Stimulated activated CD4-positive, alpha-beta T cell treated with anti-CD3 and anti-CD28 coated beads, Interleukin-12 subunit alpha, Interleukin-12 subunit beta, amount 100 ng/mL, for 4 hours (primary cell): ENCODE measurements at regions not wholly inside any gene's neighbourhood (a gene's known extent, or its start where the extent isn't known, plus 50 kb on each side); places are given as distances from the start of the nearest gene placed in this dataset.

ENCODE experiments used
- DNase-seq: peaks from one replicate; pipeline ENCODE4 v3.0.0-alpha.2; 2020

DNA sequence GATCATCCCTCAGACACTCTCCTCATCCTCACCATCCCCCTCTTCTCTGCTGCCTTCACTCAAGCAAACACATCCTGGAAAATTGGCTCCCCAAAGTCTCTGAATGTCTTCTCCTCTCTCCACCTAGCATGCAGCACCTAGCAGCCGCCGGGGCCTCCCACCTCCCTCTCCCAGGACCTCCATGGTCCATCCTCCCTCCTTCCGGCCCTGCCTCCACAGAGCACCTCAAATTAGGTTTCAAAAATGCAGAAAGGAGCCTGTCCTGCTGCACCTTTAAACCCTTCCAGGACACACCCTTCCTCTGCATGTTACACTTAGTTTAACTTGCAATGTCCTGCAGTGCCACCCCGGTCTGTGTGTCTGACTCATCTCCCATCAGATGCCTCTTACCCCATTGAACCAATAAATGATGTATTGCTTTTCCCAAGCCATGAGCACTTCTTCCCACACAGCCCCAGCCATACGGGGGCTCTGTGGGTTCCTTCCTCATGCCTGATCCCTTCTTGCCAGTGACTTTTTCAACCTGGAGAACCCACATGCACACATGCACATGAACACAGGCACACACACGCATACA lies 582.5 kb upstream of the MGMT start:
- no peak for DNase-seq

DNA sequence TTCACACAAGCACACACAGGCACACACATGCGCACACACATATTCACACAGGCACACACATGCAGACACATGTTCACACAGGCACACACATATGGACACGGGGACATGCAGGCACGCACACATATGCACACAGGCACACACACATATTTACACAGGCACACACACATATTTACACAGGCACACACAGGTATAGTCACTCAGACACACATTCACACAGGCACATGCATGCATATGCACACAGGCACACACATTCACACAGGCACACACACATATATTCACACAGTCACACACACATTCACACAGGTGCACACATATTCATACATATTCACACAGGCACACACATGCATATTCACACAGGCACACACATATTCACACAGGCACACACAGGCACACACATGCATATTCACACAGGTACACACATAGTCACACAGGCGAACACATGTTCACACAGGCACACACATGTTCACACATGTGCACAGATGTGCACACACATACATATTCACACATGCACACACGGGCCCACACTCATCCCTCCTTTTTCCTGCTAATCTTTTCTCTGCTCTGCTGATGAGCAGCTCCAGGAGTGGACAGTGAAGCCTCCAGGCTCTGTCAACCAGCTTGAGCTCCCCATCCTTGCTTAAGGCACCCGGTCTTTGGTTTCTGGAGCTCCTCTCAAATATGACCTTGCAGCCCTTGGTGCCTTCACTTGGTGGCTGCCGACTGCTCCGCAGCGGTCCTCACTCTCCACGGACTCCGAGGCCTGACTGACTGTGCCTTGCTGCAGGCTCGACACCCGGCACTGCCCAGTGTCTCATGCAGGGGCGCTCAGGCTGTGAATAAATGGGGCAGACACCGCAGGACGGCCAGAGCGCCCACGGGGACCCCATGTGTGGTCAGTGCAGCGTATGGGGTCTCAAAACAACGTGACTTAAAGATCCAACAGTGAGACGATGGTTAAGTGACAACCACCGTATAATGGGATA lies 581.2 kb upstream of the MGMT start:
- DNase-seq = no peak

DNA sequence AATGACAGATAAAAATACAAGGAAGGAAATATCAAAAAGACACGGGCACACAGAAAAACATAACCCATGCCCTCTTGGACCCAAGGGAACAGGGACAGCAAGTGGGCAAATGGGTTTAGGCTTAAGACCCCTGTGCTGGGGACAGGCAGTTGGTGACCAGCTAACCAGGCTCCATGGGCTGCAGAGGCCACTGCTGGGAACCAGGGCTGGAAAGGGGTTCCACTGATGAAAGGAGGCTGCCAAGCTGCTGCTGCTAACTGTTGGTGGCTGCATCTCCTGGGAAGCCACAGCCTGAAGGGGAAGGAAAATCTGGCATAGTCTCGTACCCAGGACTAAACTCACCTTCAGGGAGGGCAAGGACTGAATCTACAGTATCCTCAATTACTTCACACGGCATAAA lies 579.2 kb upstream of the MGMT start:
- DNase-seq = no peak

DNA sequence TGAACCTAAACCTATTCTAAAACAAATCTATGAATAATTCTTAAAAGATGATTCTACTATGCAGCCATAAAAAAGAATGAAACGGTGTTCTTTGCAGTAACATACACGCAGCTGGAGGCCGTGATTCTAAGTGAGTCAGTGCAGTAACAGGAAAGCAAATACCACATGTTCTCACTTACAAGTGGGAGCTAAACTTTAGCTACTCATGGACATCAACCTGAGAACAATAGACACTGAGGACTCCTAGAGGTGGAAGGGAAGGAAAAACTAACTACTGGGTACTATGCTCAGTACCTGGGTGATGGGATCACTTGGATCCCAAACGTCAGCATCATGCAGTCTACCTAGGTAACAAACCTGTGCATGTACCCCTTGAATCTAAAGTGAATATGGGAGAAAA lies 575.0 kb upstream of the MGMT start:
- no peak for DNase-seq

DNA sequence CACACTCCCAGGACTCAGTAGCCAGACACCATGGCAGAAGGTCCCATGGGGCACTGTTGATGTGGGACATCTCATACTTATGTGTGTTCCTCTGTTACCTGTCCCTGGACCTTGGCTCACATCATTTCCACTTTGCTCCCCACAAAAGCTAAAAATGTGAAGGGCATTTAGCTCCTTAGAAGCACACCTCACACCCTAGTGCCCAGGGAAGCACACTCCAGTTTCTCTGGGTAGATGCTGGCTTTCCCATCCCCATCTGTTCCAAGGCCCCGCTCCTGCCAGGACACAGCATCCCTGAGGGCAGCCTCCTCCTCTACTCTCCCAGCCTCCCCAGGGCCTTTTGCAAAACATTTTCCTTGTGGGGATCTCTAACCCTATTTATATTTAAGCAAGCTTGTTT lies 572.4 kb upstream of the MGMT start:
- DNase-seq = no peak

DNA sequence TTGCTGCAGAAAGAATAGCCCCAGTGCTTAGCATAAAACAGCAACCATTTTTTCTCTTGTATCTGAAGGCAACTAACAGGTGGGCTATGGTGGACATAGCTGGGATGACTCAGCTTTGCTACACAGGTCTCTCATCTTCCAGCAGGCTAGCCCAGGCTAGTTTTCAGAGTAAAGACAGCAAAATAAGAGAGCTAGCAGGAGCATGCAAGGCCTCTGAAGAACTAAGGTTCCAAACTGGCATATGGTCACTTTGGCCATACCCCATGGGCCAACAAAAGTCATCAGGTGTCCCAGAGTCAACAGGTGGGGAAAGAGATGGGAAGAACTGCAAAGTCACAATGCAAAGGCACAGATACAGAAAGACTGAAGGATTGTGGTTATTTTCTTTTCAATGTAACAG lies 571.6 kb upstream of the MGMT start:
- DNase-seq = no peak

DNA sequence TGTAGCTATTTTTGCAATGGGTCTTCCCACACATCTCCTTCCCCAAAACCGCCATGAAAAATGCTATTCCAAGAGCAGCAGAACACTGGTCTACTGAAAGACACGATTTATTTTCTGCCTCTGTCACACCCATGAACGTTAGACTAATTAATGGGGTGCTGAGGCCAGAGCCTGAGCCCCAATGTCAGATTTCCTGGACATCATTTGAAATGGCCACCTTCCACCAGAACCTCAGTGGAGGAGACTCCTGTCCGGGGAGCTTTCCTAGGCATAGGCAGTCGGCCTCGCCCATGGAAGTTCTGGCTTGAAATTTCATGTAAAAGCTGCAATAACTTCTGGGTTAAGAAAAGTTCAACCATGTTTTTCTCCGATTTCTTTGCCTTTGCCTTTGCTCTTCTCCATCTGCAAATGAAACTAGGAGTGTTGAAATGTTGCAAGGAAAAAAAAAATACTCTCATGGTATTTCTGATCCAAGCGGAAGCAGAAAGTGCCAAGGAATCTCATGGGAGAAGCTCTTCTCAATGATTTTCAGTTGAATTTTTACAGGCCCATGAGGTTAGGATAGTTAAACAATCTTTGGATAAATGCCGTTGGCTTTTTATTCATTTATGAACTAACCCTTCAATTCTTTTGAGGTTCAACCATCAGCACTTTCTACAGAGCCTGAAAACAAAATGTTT lies 570.8 kb upstream of the MGMT start:
- DNase-seq = no peak

DNA sequence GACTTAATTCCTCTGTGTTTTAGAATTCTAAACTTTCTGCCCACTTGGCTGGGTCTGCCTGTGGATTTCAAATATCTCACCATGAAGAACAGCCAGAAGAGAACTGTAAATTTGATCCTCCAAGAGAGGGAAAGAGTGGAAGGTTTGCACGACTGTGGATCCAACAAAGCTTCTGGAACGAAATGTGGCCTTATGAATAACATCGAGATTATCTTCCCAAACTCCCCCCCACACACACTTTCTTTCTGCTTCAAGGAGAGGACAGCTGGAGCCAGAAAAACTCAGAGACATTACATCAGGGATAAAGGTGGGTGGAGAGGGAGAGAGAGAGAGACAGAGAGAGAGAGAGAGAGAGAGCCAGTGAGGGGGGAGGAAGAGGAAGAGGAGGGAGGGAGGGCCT lies 570.1 kb upstream of the MGMT start:
- no peak for DNase-seq

DNA sequence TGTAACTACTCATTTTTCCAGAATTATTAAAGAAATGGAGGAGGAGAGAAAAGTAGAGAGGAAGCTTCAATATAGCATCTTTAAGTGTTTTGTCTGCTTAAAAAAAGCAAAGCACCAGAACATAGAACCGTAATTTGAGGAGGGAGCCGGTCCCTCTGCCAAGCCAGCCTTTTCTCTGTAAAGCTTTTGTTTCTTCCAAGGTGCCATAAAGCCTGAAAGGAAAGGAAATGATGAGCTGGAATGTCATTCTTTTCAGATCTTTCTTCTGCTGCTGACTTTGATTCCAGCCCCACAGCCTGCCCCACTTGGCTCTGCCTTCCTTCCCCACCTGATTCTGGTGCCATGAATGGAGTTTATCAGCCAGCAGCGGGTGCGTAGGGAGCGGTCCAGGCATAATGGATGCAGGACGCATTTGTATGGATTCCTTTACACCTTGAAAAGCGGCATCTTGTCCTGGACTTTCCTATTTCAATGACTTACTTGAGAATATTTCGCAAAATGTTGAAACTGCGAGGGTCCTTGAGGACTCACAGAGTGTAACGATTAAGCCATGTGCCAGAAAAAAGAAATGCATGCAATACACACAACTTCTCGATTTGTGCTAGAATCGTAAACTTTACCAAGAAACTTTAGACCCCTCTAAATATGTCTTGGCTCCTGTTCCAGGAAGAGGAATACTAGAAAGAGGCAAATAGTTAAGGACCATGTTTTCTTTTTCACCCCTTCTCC lies 569.5 kb upstream of the MGMT start:
- DNase-seq = no peak

DNA sequence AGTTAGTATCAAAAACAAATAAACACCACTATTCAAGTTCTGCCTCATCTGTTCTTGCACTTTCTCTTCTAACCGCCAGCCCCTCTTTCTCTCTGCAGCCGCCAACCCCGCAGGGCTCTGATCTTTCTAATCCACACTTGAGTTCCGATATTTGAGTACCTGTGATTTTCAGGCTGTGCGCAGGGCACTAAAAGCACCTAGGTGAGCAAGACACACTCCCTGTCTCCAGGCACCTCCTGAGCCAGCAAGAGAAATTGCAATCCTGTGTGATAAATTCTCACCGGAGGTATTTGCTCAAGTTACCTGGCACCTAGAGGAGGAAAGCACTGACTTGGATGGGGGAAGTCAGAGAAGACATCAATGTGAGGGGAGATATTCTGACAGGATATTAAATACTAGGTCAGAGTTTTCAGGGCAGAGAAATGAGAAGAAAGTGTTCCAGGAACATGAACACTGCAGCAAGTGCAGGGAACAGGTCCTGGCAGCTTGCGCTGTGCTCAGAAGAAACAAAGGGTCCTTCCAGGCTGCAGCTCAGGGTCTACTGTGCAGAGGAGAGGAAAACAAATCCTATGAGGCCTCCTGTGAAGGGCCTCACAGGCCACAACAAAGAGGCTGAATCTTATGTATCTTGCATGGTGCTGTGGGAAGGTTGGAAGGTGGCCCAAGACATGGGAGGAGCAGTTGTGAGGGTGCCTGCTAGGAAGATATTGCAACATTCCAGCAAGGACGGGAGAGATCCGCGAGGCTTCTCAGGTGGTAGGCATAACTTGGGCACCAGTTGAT lies 568.7 kb upstream of the MGMT start:
- DNase-seq = no peak

DNA sequence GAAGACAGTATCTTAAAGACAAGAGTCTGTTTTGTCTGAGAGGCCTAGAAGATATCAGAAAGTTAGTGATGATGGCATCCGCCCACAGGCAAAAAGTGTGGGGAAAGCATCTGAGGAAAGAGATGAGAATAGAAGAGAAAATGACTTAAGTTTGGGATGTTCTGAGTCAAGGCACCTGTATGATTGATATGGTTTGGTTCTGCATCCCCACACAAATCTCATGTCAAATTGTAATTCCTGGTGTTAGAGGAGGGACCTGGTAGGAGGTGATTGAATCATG lies 568.2 kb upstream of the MGMT start:
- DNase-seq = no peak

DNA sequence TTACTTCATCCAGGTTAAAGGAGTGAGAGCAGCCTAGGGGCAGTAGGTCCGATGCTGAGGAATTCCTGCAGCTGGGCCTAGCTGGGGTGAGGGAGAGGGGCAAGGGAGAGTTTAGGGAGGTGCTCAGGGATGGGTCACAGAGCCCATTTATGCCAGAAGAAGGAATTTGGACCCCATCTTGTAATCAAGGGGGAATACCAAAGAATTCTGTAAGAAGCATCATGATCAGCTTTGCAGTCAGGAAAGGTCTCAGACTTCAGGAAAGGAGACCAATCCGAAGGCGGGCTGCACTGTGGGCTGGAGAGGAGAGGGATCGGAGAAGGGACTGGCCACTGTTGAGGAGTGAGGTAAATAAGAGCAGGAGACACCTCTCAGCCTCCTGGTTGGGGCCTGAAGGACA lies 566.6 kb upstream of the MGMT start:
- no peak for DNase-seq

DNA sequence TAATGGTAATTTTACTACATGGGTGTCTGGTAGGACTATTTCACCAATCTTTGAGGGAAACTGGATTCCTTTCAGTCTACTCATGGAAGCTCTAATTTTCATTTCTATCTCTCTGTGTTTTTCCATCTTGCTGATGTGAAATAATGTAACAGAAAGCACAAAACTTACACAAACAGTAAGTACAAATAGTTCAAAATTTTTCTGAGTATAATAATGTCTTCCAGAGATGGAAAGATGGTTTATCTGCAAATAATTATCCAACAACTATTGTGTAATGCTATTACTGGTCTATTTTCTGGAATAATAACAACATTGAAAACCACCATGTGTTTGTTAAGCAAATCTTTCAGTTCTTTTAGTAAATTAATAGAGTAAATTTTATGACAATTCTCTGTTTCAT lies 565.8 kb upstream of the MGMT start:
- DNase-seq = no peak

DNA sequence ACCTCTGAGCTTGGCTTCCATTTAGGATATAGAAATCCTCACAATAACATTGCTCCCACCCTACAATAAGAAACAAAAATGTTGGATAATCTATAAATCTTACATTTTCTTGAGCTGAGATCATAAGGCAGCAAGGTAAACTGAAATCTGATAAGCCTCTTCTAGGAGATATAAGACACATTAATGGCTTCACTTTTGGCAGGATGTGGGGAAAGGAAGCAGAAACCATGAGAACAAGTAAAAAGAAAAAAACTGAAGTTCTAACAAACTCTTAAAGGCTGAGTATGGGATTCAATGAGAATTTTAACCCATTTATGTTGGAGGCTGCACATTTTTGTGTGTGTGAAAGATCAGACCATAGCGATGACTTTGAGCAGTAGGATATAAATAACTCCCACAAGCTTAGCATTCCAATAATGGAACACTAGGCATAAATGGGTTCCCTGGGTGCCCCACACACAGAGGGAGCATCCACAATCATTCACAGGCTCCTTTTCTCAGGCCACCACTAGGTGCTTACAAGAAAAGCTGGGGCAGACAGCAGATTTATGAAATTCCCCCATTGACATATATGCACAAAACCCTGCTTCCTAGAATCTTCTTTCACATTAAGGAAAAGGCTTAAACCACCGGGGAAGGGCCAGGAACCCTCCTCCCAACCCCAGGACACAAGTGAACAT lies 564.9 kb upstream of the MGMT start:
- DNase-seq = no peak

DNA sequence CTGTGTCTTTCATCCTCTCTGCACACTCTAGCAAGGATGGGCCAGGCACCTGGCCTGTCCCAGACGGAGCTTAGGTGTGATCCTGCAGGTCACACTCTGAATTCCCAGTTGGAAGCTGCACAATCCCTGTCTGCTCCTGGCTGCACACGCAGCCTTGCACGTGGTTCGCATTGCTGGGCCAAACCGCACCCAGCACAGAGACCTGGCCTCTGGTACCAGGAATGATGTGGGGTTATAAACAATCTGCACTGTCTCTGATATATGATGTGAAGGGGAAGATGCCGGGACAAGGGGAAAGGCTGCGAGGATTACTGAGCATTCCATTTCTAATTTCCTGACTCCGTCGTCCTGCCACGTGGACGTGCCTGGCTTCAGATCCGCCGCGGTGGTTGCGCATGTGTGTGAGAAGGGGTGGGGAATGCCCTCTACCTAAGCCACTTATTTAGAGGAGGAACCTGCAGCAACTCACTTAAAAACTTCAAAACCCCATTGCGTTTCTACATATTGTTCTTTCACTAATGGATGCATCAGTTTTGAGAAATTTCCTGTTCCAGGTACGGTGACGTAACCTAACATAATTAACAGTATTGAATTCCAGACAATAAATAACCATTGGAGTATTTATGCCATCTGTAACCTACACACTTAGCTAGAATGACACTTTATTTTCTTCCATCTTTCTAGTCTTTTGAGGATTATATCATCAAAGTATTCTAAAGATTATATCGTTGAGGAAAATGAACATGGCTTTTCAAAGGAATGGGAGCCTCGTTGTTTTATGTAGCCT lies 559.7 kb upstream of the MGMT start:
- no peak for DNase-seq

DNA sequence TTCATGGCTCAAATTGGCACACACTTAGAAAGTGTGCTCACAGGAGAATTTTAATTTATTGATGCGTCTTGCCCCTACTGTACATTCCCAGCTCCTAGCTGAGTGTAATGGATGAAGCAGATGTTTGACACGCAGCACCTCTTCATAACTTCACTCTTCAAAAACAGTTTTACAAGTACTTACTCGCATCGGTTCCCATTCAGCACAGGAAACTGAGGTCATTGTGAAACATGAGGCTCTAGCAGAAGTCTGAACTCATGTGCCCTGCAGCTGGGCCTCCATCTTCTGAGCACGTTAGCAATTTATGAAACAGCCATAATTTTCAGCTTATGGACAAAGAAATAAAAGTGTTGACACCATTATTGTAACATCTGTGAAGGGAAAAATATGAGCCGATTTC lies 558.9 kb upstream of the MGMT start:
- DNase-seq = no peak

DNA sequence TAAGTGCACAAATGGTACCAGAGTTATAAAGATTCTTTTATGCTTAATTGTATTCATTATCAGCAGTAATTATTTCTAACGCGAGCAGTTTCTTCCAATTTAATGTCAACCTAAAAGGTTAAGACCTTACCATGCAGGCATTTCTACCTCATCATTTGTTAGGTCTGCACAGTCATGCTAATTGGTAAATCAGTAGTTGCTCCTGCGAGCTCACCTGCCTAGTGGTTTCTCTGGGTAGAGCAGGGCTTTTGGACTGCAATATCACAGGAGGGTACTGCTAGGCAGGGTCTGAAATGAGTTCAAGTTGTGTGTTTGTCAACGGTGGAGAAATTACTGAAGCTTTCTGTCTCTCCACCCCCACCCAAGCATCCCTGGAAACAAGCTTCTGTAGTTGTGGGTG lies 558.5 kb upstream of the MGMT start:
- no peak for DNase-seq

DNA sequence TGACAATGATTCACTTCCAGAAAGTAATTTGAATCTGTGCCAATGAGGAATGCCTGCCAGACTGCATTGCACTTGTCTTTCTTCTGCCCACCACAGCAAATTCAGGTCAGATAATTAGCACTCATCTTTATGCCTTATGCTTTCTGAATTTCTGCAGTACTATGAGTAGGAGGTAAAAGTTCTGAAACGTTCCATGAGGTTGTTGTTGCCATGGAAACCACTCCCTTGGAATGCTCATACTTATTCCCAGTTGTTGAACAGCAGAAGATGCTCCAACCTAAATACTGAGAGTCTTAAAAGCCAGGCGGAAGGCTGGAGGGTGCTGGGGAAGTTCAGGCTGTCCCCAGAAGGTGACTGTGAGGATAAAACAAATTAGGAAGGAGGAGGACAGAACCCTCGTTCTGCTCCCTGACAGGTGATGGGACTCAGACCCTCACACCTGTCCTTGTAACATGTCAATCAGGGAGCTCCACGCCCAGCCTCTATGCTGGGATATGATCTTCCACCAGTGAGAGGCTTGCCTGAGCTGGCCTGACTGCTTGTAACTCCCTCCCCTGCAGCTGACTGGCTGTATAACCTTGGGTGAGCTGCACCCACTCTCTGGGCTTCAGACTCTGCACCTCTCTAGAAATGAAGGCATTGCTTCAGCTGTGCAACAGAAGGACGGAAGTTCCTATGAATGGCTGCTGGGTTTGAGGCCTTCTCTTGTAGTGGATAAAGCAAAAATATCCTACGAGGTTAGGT lies 554.3 kb upstream of the MGMT start:
- DNase-seq = no peak

DNA sequence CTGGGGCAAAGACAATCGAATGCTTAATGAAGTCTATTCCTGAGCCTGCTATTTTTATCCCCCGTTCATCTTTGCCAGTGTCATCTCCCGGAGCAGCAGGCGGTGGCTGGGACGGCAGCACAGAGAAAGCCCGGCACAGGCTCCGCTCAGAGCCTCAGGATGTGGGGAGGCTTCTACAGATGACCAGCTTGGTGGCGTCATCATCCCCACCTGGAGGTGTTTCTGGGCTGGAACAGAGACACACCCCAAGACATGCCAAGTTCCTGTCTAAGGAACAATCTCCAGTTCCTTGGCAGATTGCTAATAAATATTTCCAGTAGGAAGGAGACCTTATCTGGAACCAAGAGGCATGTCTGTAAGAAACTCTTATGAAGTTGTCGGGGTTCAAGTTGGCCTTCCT lies 552.4 kb upstream of the MGMT start:
- no peak for DNase-seq

DNA sequence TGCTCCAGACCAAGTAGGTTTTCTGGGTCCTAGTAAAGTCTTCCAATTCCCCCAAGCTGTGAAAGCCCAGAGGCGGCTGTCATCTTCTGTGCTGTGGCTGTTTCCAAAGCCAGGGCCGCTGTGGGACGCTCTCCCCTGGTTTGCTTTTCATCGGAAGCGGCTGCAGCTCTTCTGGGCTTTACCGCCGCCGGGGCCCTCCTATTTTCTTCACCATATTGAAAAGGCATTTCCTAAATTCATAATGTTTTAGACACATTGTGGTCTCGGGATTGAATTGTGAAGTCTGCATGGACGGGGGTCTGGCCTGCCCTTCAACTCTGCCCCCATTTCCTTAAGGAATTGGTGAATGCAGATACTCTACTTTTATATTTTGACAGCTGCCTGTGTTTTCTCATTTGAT lies 551.4 kb upstream of the MGMT start:
- no peak for DNase-seq

DNA sequence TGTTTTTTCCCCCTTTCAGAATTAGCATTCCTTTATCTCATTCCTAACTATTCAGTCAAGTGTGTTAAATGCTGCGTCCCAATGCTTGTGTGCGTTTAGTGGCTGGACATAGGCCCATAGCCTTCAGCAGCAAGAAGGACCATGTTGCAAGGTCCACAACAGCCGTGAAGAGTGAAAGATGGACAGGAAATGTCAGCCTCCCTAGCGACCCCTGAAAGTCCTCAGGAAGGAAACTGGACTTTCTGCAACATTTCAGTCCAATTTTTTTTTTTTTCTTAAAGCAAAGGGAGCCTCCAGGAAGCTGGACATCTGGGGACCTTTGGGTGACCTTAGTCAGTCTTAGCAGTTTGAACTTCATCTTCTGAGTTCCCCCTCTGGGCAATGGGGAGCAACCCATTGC lies 550.7 kb upstream of the MGMT start:
- DNase-seq = no peak
